ENCODE measurements at regions not wholly inside any gene's neighbourhood (a gene's known extent, or its start where the extent isn't known, plus 50 kb on each side); places are given as distances from the start of the nearest gene placed in this dataset.

GRCh38 chr5:155106221-155106620 is 92.7 kb downstream of the KIF4B start:
- TF ChIP-seq, protein P1, sequence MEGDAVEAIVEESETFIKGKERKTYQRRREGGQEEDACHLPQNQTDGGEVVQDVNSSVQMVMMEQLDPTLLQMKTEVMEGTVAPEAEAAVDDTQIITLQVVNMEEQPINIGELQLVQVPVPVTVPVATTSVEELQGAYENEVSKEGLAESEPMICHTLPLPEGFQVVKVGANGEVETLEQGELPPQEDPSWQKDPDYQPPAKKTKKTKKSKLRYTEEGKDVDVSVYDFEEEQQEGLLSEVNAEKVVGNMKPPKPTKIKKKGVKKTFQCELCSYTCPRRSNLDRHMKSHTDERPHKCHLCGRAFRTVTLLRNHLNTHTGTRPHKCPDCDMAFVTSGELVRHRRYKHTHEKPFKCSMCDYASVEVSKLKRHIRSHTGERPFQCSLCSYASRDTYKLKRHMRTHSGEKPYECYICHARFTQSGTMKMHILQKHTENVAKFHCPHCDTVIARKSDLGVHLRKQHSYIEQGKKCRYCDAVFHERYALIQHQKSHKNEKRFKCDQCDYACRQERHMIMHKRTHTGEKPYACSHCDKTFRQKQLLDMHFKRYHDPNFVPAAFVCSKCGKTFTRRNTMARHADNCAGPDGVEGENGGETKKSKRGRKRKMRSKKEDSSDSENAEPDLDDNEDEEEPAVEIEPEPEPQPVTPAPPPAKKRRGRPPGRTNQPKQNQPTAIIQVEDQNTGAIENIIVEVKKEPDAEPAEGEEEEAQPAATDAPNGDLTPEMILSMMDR (IDR thresholded peaks at IDR 0.05; ENCODE audit: low read depth, low read length), result no peak
- no peak for DNase-seq (ENCODE audit: extremely low read depth, low read depth)

DNA sequence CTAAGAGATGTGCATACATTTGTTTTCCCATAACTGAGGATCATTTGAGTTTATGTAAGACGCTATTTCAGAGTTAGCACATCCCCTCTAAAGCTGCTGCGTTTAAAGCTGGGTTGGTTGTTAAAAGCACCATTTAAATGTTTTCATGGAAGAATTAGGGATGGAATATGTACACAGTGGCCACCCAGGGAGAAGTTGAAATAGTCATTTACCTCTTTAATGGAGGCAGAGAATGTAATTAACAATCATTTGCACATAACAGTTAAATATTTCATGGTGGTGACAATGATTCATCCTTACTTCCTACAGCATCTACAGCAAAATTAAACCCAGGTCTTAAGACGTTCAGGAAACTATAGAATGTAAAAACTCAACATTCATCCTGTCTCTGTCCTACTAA is 100.3 kb downstream of the KIF4B start:
- no peak for DNase-seq (ENCODE audit: extremely low read depth, low read depth)
- TF ChIP-seq, protein P1 (IDR thresholded peaks at IDR 0.05; ENCODE audit: low read depth, low read length), result no peak

DNA sequence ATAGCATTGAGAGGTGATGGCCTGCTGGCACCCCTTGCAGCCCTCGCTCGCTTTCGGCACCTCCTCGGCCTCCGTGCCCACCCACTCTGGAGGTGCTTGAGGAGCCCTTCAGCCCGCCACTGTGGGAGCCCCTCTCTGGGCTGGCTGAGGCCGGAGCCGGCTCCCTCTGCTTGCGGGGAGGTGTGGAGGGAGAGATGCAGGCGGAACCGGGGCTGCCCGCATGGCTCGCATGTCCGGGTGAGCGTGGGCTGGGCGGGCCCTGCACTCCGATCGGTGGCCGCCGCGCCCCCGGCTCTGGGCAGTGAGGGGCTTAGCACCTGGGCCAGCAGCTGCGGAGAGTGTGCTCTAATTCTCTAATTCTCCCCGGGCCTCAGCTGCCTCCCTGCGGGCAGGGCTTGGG is 101.1 kb downstream of the KIF4B start:
- TF ChIP-seq, protein P1 (IDR thresholded peaks at IDR 0.05; ENCODE audit: low read depth, low read length), result no peak
- DNase-seq (ENCODE audit: extremely low read depth, low read depth), result no peak

GRCh38 chr5:155116456-155117251 is 103.1 kb downstream of the KIF4B start:
- TF ChIP-seq, protein P1 (IDR thresholded peaks at IDR 0.05; ENCODE audit: low read depth, low read length), result no peak
- no peak for DNase-seq (ENCODE audit: extremely low read depth, low read depth)

DNA sequence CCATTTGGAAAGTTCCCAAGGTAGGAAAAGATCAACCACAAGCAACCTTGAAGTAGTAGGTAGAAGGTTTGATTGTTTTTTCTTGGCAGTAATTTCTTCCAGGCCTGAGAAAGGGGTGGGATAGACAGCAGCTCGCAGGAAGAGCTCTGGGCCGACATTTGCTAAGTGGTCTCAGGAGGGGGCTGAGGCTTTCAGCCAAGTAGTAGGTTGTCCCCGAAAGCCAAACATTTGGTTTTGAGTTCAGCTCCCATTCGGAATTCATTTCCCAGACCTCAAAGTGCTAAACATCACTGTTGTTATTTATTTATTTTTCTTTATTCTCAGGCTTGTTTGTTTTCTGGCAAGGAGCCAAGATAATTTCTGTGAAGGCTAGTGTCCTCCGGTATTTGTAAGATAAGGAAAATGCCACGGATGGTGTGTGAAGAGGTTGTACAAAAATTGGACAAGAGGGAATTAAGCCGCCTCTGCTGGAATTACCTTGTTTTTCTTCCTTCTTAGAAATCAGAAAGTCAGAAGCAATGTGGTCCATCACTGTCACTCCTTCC is 112.1 kb downstream of the KIF4B start:
- TF ChIP-seq, protein P1 (IDR thresholded peaks at IDR 0.05; ENCODE audit: low read depth, low read length), result no peak
- no peak for DNase-seq (ENCODE audit: extremely low read depth, low read depth)

- no peak for DNase-seq (ENCODE audit: extremely low read depth, low read depth)
- TF ChIP-seq, protein P1 (IDR thresholded peaks at IDR 0.05; ENCODE audit: low read depth, low read length), result no peak
Observed at GRCh38 chr5:155126573-155126972, 113.0 kb downstream of the KIF4B start.

DNA sequence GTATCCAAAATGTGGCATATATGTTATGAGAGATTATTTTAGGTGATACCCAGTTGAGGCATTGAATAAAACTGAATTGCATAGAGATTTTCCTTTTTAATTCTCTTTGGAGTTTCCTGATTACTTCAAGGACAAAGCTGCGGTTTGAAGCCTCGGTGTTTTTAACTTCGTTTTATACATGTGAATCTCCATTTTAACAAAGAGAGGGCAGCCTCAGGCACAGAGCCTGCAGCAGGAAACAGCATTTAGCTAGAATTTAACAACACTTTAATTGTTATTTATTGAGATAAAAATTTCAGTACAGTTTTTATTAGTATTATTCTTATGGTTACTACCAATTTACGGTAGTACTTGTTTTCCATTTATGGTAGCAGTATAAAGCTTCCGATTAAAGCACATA is 114.0 kb downstream of the KIF4B start:
- TF ChIP-seq, protein P1 (IDR thresholded peaks at IDR 0.05; ENCODE audit: low read depth, low read length), result no peak
- no peak for DNase-seq (ENCODE audit: extremely low read depth, low read depth)

Data from AG09319 (cell line).